T-cell (primary cell): ENCODE measurements at regions not wholly inside any gene's neighbourhood (a gene's known extent, or its start where the extent isn't known, plus 50 kb on each side); places are given as distances from the start of the nearest gene placed in this dataset.

ENCODE experiments used
- ATAC-seq, 4 experiments: fragments of 200-7000 bp in 3 of 4; fragments of 150-1000 bp in 1 of 4; cut with Tn5 transposase; replicated peaks in 1 of 4; 1 replicate in 3 of 4; 2 replicates in 1 of 4; pipeline ENCODE4 v1.10.0; 2021; ENCODE audit warnings: moderate library complexity in 3 of 4, mild to moderate bottlenecking in 2 of 4, moderate number of reproducible peaks in 1 of 4
- CTCF ChIA-PET, 2 donors: fragments of 300-600 bp; sonication (Branson Sonifier 250); formaldehyde crosslinking; loops; one replicate each; lab custom pipeline; 2022; ENCODE audit warnings: antibody characterized with exemption in 2 of 2; lab: Charles Lee
- POLR2A ChIA-PET, 2 donors: fragments of 300-600 bp; sonication (Branson Sonifier 250); formaldehyde crosslinking; loops; one replicate each; lab custom pipeline; 2022; ENCODE audit warnings: antibody characterized with exemption in 2 of 2; lab: Charles Lee
- DNase-seq, 35 experiments: peaks; one replicate each; pipeline versions ENCODE4 v3.0.0 to v3.0.0-alpha.2; 2013 to 2023
- H3K27ac ChIP-seq: one replicate; pipeline ENCODE4 v1.5.1; 2013; ENCODE audit warnings: low read length
- H3K27me3 ChIP-seq, 2 experiments: replicated peaks in 1 of 2; 1 replicate in 1 of 2; 2 replicates in 1 of 2; pipeline versions ENCODE4 v1.6.1 to v1.7.0; 2013; ENCODE audit warnings: low read length in 1 of 2, mixed read lengths in 1 of 2; ENCODE audit not compliant: control insufficient read depth in 2 of 2, insufficient read depth in 2 of 2; ENCODE audit errors: extremely low read depth in 1 of 2
- H3K36me3 ChIP-seq, 2 donors: 1 replicate in 1 of 2; 2 replicates in 1 of 2; pipeline versions ENCODE4 v1.6.1 to v1.7.0; 2013; ENCODE audit warnings: low read length in 1 of 2; ENCODE audit not compliant: control insufficient read depth in 2 of 2, insufficient read depth in 1 of 2; ENCODE audit errors: extremely low read depth in 1 of 2
- H3K4me1 ChIP-seq, 2 experiments: 1 replicate in 1 of 2; 2 replicates in 1 of 2; pipeline versions ENCODE4 v1.6.1 to v1.7.0; 2013; ENCODE audit warnings: low read length in 2 of 2, mixed read lengths in 1 of 2; ENCODE audit not compliant: insufficient read depth in 2 of 2, control insufficient read depth in 1 of 2; ENCODE audit errors: extremely low read depth in 1 of 2
- H3K4me3 ChIP-seq, 2 donors: 1 replicate in 1 of 2; 2 replicates in 1 of 2; pipeline versions ENCODE4 v1.5.1 to v1.7.0; 2013; ENCODE audit warnings: mild to moderate bottlenecking in 2 of 2, low read length in 1 of 2, moderate library complexity in 1 of 2; ENCODE audit not compliant: control insufficient read depth in 1 of 2; ENCODE audit errors: extremely low read depth in 1 of 2
- H3K9me3 ChIP-seq: 2 replicates; pipeline ENCODE4 v1.7.0; 2013
- H3K27ac Mint-ChIP-seq, 2 donors: one replicate each; pipeline ENCODE4 v1.8.0; 2020 to 2021; ENCODE audit warnings: mild to moderate bottlenecking in 2 of 2, mixed read lengths in 2 of 2
- H3K27me3 Mint-ChIP-seq, 2 donors: one replicate each; pipeline ENCODE4 v1.8.0; 2021 to 2022; ENCODE audit warnings: mixed read lengths in 2 of 2
- H3K36me3 Mint-ChIP-seq: one replicate; pipeline ENCODE4 v1.8.0; 2021; ENCODE audit warnings: mixed read lengths
- H3K4me1 Mint-ChIP-seq, 3 donors: one replicate each; pipeline ENCODE4 v1.8.0; 2020 to 2022; ENCODE audit warnings: mixed read lengths in 3 of 3, mild to moderate bottlenecking in 1 of 3
- H3K4me3 Mint-ChIP-seq, 3 donors: one replicate each; pipeline ENCODE4 v1.8.0; 2020 to 2022; ENCODE audit warnings: mild to moderate bottlenecking in 3 of 3, mixed read lengths in 3 of 3, moderate library complexity in 3 of 3
- H3K9me3 Mint-ChIP-seq, 3 donors: one replicate each; pipeline ENCODE4 v1.8.0; 2020 to 2022; ENCODE audit warnings: mixed read lengths in 3 of 3
- WGBS: methylation state at CpG from one replicate; pipeline ENCODE4 v1.1.5; 2013; ENCODE audit warnings: missing lambda C conversion rate; ENCODE audit not compliant: insufficient coverage; 5-methylcytosine and 5-hydroxymethylcytosine counted together

DNA sequence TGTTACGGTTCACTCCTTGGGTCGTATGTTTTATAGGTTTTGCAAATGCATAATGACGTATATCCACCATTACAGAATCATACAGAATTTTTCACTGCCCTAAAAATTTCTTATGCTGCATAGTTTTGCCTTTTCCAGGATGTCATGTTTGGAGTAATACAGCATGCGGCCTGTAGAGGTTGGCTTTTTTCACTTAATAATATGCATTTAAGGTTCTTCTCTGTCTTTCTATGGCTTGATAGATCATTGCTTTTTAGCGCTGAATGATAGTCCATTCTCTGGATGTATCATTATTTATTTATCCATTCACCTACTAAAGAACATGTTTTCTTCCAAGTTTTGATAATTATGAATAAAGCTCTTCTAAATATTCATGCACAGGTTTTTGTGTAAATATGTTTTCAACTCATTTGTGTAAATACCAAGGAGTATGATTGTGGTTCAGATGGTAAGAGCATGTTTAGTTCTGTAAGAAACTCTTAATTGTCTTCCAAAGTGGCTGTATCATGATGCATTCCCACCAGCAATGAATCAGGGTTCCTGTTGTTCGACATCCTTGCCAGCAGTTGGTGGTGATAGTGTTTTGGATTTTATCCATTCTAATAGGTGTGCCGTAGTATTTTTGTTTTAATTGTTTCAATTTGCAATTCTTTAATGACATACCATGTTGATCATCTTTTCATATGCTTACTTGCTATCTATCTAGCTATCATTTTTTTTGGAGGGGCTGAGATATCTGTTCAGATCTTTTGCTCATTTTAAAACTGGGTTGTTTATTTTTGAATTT lies 531.2 kb upstream of the GHITM start:
- Mint-ChIP-seq H3K9me3 (peaks cover 0 to 14% (median 7%) of the 10 kb centered on the region in 3 donors), H3K27me3 (no peaks in the 10 kb centered on the region), H3K27ac (no peak overlapping the region), H3K36me3 (no peaks in the 10 kb centered on the region), H3K4me3 (no peak overlapping the region), H3K4me1 (peaks cover 0 to 11% (median 0%) of the 10 kb centered on the region in 3 donors)
- Histone ChIP-seq H3K36me3 (no peaks in the 10 kb centered on the region), H3K9me3 (no peaks in the 10 kb centered on the region), H3K4me3 (no peak overlapping the region), H3K4me1 (no peaks in the 10 kb centered on the region), H3K27me3 (no peaks in the 10 kb centered on the region), H3K27ac (no peak overlapping the region)
- WGBS, result 100% methylated on average over 2 of the region's 7 CpGs
- POLR2A ChIA-PET, result no interaction called here
- DNase-seq (no peak), ATAC-seq (no peak)
- CTCF ChIA-PET, result no interaction called here

- no peak overlapping the region for H3K27ac ChIP-seq
- Mint-ChIP-seq H3K9me3 (peaks cover 0 to 8% (median 5%) of the 10 kb centered on the region in 3 donors), H3K27ac (no peak overlapping the region), H3K27me3 (no peaks in the 10 kb centered on the region), H3K4me3 (no peak overlapping the region), H3K4me1 (no peaks in the 10 kb centered on the region), H3K36me3 (no peaks in the 10 kb centered on the region)
- no peaks in the 10 kb centered on the region for H3K4me1 ChIP-seq
- no peaks in the 10 kb centered on the region for H3K36me3 ChIP-seq
- H3K27me3 ChIP-seq, result no peaks in the 10 kb centered on the region
- no peak for ATAC-seq
- no CpG with 5 or more reads among the region's 4 CpGs for WGBS
- DNase-seq, result no peak
- CTCF ChIA-PET, result no interaction called here
- POLR2A ChIA-PET, result no interaction called here
- no peak overlapping the region for H3K4me3 ChIP-seq
- no peaks in the 10 kb centered on the region for H3K9me3 ChIP-seq
Measured at GRCh38 chr10:83612050-83612449, 527.3 kb upstream of the GHITM start.

DNA sequence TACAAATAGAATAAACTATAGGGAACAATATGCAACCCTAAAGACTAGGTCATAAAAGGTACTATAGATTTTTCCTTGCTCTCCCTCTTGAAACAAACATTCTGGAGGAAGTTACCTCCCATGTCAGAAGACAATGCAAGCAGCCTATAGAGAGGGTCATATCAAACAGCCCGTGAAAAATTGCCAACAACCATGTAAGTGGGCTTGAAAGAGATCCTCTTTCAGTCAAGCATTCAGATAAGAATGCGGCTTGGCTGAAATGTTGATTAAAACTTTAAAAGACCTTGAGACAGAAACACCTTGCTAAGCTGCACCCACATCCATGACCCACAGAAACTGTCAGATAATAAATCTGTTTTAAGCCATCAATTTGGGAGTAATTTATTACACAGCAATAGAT lies 526.6 kb upstream of the GHITM start:
- Mint-ChIP-seq H3K4me1 (no peaks in the 10 kb centered on the region), H3K27me3 (no peaks in the 10 kb centered on the region), H3K4me3 (no peak overlapping the region), H3K27ac (no peak overlapping the region), H3K36me3 (no peaks in the 10 kb centered on the region), H3K9me3 (peaks cover 0 to 5% (median 4%) of the 10 kb centered on the region in 3 donors)
- H3K4me1 ChIP-seq, result no peaks in the 10 kb centered on the region
- no peaks in the 10 kb centered on the region for H3K36me3 ChIP-seq
- ATAC-seq (no peak), DNase-seq (no peak)
- no peaks in the 10 kb centered on the region for H3K27me3 ChIP-seq
- ChIA-PET POLR2A (no interaction called here), CTCF (no interaction called here)
- no CpG with 5 or more reads among the region's 2 CpGs for WGBS
- H3K9me3 ChIP-seq, result no peaks in the 10 kb centered on the region
- no peak overlapping the region for H3K27ac ChIP-seq
- H3K4me3 ChIP-seq, result no peak overlapping the region

DNA sequence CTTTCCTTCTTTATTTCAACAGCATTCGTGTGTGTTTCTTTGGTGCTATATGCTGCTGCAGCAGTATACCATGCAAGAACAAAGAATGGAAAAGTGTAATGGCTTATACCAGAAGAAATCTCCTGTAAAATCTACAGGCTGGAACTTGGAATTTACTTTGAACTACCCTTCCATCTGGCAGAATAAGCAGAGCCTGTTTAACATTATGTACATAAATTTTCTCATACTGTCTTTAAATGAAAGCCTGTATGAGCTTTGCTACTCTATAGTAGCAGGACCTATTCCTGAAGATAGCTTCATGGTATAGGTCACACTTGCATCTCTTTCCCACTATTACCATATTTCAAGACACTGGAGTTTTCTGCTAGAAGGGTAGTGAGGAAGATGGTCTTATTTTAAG lies 522.1 kb upstream of the GHITM start:
- DNase-seq (no peak), ATAC-seq (no peak)
- Mint-ChIP-seq H3K4me3 (no peak overlapping the region), H3K4me1 (no peaks in the 10 kb centered on the region), H3K27me3 (no peaks in the 10 kb centered on the region), H3K27ac (no peak overlapping the region), H3K9me3 (peaks cover 0 to 4% (median 4%) of the 10 kb centered on the region in 3 donors), H3K36me3 (no peaks in the 10 kb centered on the region)
- H3K9me3 ChIP-seq, result no peaks in the 10 kb centered on the region
- no peaks in the 10 kb centered on the region for H3K4me1 ChIP-seq
- no CpG with 5 or more reads among the region's 1 CpG for whole genome bisulfite sequencing
- ChIA-PET CTCF (no interaction called here), POLR2A (interaction anchor here in 1 of 2 donors (0.5 kb wide), 1 partner anchor 222 kb away, joined by 3 read pairs; no protein-coding TSS in a partner anchor)
- H3K27me3 ChIP-seq, result no peaks in the 10 kb centered on the region
- H3K36me3 ChIP-seq, result no peaks in the 10 kb centered on the region
- no peak overlapping the region for H3K27ac ChIP-seq
- no peak overlapping the region for H3K4me3 ChIP-seq

DNA sequence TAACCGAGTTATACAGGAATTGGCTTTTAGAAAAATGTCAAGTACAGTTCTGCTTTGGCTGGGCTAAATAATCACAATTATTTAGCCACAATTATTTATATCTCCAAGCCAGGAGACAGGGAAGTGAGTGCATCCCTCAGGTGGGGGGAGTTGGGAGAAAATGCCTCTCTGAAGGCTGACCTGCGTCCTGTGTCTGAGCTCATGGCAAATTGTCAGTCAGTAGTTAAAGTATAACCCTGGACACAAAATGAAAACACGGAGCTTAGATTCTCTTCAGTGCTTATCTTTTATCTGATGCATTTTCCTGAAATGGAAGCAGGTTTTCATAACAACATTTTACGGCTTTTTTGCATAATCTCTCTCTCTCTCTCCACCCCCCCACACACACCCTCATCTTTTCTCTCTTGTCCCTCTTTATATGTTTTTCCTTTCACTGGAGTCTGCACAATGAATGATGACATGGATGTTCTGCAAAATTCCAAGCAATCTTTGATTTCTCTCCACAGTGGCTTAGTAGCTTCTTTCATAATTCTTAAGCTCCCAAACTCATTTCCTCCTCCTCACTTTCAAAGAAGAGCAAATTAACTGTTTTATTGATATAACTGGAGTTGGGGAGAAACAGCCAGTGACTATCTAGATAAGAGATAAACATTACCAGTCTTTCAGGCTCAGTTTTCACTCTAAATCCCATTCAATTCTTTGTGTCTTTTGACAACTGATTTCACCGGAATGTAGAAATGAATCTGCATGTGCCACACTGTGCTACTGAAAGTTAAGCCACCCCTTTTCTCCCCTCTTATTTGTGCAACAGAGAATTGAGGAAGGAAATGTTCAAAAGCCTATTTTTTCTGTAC lies 521.4 kb upstream of the GHITM start:
- POLR2A ChIA-PET, result no interaction called here
- Mint-ChIP-seq H3K27me3 (no peaks in the 10 kb centered on the region), H3K9me3 (peaks cover 0 to 4% (median 4%) of the 10 kb centered on the region in 3 donors), H3K27ac (no peak overlapping the region), H3K4me3 (no peak overlapping the region), H3K4me1 (no peaks in the 10 kb centered on the region), H3K36me3 (no peaks in the 10 kb centered on the region)
- WGBS, result 59% methylated on average over 3 of the region's 5 CpGs
- no peaks in the 10 kb centered on the region for H3K36me3 ChIP-seq
- H3K4me1 ChIP-seq, result no peaks in the 10 kb centered on the region
- no peaks in the 10 kb centered on the region for H3K9me3 ChIP-seq
- no peak overlapping the region for H3K27ac ChIP-seq
- no peak overlapping the region for H3K4me3 ChIP-seq
- CTCF ChIA-PET, result no interaction called here
- H3K27me3 ChIP-seq, result no peaks in the 10 kb centered on the region
- ATAC-seq (no peak), DNase-seq (no peak)

DNA sequence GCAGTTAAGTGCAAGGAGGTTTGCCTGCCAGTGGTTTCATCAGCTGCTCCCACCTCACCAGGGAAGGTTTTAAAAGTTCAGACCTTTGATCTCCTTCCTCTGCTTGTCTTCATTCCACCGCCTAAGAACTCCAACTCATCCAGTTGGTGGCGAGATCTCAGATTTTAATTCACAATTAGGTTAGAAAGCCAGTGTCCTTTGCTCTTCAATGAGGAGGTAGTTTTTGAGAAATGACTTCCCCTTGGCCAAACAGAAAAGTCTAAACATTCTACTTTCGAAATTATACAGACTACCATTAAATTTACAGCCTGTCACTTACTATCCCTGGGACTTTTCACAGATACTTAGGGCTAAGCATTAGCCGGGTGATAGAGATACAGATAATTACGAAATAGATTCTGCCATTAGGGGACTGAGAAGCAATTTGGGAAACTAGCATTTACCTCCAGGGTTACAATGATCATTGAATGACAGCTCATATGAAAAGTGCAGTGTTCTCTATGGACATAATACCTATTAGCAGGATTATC lies 513.4 kb upstream of the GHITM start:
- Histone ChIP-seq H3K4me1 (no peaks in the 10 kb centered on the region), H3K9me3 (no peaks in the 10 kb centered on the region), H3K4me3 (no peak overlapping the region), H3K36me3 (no peaks in the 10 kb centered on the region), H3K27ac (no peak overlapping the region), H3K27me3 (no peaks in the 10 kb centered on the region)
- DNase-seq (no peak), ATAC-seq (no peak)
- ChIA-PET POLR2A (no interaction called here), CTCF (no interaction called here)
- H3K4me1 Mint-ChIP-seq, result no peaks in the 10 kb centered on the region
- H3K36me3 Mint-ChIP-seq, result no peaks in the 10 kb centered on the region
- H3K27ac Mint-ChIP-seq, result no peak overlapping the region
- H3K27me3 Mint-ChIP-seq, result no peaks in the 10 kb centered on the region
- no CpG with 5 or more reads among the region's 5 CpGs for WGBS
- H3K9me3 Mint-ChIP-seq, result peaks cover 3 to 8% (median 5%) of the 10 kb centered on the region in 3 donors
- no peak overlapping the region for H3K4me3 Mint-ChIP-seq
